Uterus (tissue), 2 donors: ENCODE measurements at regions not wholly inside any gene's neighbourhood (a gene's known extent, or its start where the extent isn't known, plus 50 kb on each side); places are given as distances from the start of the nearest gene placed in this dataset.

Source experiments
- POLR2A ChIP-seq, 2 donors: fragments of 450-650 bp; IDR thresholded peaks; one replicate each; pipeline ENCODE4 v1.6.1; 2016; ENCODE audit warnings: antibody characterized with exemption in 2 of 2, mild to moderate bottlenecking in 1 of 2, moderate library complexity in 1 of 2
- TF ChIP-seq, protein P1 (sequence below), 4 experiments: fragments of 200-600 bp in 2 of 4; fragments of 450-650 bp in 2 of 4; sonication (generic) in 2 of 4; IDR thresholded peaks; one replicate each; pipeline ENCODE4 v1.5.1; 2016 to 2019; ENCODE audit warnings: antibody characterized with exemption in 4 of 4, mild to moderate bottlenecking in 2 of 4, moderate library complexity in 1 of 4

DNA sequence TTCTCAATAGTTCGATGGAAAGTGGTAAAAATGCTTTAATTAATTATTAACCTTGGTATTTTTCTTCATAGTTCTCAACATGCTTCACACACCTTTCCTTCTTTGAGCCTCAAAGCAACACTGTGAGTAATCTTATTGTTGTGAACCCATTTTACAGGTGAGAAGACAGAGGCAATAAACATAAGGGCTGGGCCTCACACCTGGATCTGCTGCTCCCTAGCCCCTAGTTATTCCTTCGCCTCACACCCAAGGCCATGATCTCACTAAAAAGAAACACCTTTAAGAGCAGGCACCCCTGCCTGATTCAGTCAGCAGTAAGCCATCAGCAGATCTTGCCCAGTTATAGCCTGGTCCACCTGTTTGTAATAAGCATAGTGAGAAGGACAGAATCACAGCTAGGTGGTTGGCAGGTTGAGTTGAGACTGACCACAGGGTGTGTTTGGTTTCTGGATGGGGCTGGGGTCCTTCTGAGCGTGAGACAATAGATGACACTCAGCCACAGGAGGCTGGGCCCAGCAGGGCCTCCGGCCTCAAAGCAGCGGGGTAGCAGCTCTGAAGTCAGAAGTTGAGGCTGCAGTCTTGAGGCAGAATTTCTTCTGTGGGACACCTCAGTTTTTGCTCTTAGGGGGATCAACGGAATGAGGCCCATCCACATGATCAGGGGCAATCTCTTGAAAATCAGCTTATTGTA, 203.9 kb downstream of the RHOU start:
- TF ChIP-seq, protein P1, sequence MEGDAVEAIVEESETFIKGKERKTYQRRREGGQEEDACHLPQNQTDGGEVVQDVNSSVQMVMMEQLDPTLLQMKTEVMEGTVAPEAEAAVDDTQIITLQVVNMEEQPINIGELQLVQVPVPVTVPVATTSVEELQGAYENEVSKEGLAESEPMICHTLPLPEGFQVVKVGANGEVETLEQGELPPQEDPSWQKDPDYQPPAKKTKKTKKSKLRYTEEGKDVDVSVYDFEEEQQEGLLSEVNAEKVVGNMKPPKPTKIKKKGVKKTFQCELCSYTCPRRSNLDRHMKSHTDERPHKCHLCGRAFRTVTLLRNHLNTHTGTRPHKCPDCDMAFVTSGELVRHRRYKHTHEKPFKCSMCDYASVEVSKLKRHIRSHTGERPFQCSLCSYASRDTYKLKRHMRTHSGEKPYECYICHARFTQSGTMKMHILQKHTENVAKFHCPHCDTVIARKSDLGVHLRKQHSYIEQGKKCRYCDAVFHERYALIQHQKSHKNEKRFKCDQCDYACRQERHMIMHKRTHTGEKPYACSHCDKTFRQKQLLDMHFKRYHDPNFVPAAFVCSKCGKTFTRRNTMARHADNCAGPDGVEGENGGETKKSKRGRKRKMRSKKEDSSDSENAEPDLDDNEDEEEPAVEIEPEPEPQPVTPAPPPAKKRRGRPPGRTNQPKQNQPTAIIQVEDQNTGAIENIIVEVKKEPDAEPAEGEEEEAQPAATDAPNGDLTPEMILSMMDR (IDR thresholded peaks at IDR 0.05): no peak
- no peak for TF ChIP-seq POLR2A (IDR thresholded peaks at IDR 0.05)
